ENCODE measurements at regions not wholly inside any gene's neighbourhood (a gene's known extent, or its start where the extent isn't known, plus 50 kb on each side); places are given as distances from the start of the nearest gene placed in this dataset.

DNA sequence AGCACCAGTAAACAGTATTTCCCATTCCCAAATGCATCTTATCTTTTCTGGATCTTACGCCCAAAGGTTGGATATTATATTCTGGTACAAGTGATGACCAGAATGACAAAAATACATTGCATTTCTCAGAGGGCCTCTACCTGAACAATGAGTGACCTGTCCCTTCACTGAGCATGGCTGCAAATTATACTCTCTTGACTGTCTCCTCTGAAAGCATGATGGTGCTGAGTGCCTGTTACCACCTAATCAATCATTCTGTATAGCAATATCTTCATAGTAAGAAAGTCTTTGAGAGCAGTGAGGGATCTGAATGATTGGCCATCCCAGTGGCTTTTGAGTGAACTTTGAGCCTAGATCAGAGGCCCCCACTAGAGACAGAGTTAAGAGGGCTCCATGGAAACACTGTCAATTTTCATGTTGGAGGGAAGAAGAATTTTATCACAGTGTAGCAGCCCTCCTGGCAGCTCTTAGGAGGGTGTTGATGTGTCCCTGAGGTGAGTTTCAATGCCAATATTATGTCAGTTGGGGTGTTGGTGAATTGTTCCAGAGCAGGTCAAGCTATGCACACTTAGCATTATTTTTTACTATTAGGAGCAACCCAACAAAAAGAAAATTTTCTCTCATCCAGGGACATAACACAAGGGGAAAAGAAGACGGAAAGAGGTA, 171.7 kb downstream of the MARCHF11 start (continued):
- TF ChIP-seq RBBP5 (IDR thresholded peaks at IDR 0.05; ENCODE audit: borderline replicate concordance, low read depth, low read length) (no peak), TCF12 (IDR thresholded peaks at IDR 0.05; ENCODE audit: low read depth, low read length) (no peak), RAD21 (IDR thresholded peaks at IDR 0.05 in 1 of 2, conservative IDR thresholded peaks at IDR 0.05 in 1 of 2; ENCODE audit: low read depth in 2 of 2, low read length in 2 of 2) (no peak), KDM5A (IDR thresholded peaks at IDR 0.05; ENCODE audit: low read length) (no peak)
- TF ChIP-seq, protein P1, sequence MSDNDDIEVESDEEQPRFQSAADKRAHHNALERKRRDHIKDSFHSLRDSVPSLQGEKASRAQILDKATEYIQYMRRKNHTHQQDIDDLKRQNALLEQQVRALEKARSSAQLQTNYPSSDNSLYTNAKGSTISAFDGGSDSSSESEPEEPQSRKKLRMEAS (IDR thresholded peaks at IDR 0.05): no peak
- TF ChIP-seq, protein P2, sequence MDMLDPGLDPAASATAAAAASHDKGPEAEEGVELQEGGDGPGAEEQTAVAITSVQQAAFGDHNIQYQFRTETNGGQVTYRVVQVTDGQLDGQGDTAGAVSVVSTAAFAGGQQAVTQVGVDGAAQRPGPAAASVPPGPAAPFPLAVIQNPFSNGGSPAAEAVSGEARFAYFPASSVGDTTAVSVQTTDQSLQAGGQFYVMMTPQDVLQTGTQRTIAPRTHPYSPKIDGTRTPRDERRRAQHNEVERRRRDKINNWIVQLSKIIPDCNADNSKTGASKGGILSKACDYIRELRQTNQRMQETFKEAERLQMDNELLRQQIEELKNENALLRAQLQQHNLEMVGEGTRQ (IDR thresholded peaks at IDR 0.05; ENCODE audit: low read length): no peak

Measured in H1 (cell line).